ENCODE measurements at regions not wholly inside any gene's neighbourhood (a gene's known extent, or its start where the extent isn't known, plus 50 kb on each side); places are given as distances from the start of the nearest gene placed in this dataset.

DNA sequence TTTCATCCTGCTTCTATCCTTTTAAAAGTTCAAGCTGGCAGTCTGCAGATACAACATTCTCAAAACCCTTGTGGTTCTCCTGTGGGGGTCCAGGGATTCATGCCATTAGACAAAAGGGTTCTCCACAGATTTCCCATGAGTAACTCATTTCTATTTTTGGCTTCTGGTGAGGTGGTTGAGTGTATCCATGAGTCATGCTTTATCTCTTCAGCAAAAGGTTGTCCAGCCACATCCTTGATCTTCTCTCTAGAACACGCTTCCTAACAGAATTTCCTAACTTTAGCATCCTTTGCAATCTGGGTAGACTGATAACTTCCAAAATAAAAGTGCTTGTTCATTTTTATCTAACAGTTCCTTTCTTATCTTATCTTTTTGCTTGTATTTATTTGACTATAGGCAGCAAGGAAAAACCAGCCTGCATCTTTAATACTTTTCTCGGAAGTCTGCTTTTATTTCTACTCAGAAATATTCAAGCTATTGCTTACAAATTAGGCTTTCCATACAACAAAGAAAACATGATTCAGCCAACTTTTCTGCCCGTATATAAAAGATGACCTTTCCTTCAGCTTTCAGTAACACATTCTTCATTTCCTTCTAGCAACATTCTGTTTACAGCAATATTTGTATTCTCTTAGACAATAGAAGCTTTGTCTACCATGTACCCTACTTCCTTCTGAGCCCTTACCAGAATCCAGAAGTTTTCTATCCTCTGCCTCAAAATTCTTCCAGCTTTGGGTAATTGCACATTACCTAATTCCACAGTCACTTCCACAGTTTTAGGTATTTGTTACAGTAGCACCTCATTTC, 79.3 kb upstream of the IL6 start:
- no peak for DNase-seq
- TF ChIP-seq GATA1 (IDR thresholded peaks at IDR 0.05; ENCODE audit: low read depth, low read length): no peak
- TF ChIP-seq POLR2A (IDR thresholded peaks at IDR 0.05; ENCODE audit: low read length): no peak

DNA sequence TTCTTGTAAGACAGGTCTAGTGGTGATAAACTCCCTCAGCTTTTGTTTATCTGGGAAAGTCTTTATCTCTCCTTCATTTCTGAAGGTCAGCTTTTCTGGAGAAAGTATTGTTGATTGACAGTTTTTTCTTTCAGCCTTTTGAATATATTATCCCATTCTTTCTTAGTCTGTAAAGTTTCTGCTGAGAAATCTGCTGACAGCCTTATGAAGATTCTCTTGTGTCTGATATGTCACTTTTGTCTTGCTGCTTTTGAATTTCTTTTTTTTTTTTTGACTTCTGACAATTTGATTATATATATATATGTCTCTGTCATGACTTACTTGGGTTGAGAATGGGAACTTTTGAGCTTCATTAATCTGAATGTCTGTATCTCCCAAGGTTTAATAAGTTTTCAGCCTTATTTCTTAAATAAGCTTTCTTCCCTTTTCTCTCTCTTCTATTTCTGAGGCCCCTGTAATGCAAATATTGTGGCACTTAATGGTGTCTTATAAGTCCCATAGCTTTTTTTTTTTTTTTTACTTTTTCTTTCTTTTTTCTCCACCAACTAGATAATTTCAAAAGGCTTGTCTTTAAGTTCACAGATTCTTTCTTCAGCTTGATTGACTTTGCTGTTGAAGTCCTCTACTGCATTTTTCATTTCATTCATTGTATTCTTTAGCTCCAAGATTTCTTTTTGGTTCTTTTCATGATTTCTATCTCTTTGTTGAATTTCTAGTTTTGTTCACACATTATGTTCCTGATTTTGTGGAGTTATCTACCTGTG, 81.4 kb upstream of the IL6 start:
- no peak for TF ChIP-seq GATA1 (IDR thresholded peaks at IDR 0.05; ENCODE audit: low read depth, low read length)
- DNase-seq: no peak

DNA sequence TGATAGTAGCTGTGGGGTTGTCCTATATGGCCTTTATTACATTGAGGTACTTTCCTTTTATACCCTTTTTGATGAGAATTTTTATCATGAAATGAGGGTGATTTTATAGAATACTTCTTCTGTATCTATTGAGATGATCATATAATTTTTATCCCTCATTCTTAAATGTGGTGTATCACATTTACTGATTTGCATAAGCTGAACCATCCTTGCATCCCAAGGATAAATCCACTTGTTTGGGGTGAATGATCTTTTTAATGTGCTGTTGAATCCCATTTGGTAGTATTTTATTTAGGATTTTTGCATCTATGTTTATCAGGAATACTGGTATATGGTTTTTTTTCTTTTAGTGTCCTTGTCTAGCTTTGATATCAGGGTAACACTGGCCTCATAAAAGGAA, 84.5 kb upstream of the IL6 start:
- no peak for TF ChIP-seq POLR2A (IDR thresholded peaks at IDR 0.05; ENCODE audit: low read length)
- TF ChIP-seq GATA1 (IDR thresholded peaks at IDR 0.05; ENCODE audit: low read depth, low read length): no peak
- DNase-seq: no peak

DNA sequence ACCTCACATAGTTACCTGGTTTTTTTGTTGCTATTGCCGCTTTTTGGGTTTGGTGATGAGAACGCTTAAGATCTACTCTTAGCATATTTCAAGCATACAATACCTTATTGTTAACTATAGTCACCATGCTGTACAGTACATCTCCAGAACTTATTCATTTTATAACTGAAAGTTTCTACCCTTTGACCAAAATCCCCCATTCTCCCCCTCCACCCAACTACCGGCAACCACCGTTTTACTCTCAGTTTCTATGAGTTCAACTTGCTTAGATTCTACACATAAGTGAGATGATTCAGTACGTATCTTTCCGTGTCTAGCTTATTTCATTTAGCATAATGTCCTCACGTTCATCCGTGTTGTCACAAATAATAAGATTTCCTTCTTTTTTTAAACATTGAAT, 86.7 kb upstream of the IL6 start:
- DNase-seq: no peak
- TF ChIP-seq POLR2A (IDR thresholded peaks at IDR 0.05; ENCODE audit: low read length) (no peak), GATA1 (IDR thresholded peaks at IDR 0.05; ENCODE audit: low read depth, low read length) (no peak)

DNA sequence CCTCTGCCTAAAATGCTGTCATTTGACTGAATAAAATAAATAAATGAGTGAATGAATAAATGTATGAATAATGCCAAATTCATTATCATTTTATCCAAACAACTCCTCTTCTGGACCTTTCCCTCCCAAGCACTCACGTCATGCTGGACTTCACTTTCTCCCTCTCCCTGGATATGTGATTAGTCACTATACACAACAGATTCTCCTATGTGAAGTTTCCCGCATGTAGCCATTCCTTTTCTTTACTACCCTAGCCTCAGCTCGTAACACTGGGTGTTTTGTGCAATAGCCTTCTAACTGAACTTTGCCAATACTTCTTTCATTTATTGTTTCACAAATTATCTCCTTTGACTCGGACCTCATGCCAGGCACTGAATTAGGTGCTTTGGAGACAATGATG, 87.6 kb upstream of the IL6 start:
- no peak for TF ChIP-seq POLR2A (IDR thresholded peaks at IDR 0.05; ENCODE audit: low read length)
- no peak for TF ChIP-seq GATA1 (IDR thresholded peaks at IDR 0.05; ENCODE audit: low read depth, low read length)
- no peak for DNase-seq

DNA sequence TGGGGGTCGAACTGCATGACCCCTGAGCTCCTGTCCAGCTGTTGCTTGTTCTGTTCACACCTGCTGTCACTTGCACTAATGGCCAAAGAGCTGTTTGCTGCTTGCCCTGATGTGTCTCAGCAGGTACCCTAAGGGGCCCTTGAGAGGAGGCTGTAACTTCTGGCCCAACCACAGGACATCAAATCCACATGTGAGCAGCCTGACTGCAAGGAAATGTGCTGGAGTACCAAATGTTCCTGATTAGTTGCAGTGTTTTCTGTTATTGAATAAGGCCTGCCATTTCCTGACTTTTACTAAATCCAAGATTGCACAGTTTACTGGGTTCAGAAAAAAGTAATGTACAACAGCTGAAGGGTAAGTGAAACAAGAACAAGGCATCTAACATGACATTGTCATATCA, 91.7 kb upstream of the IL6 start:
- TF ChIP-seq GATA1 (IDR thresholded peaks at IDR 0.05; ENCODE audit: low read depth, low read length): no peak
- no peak for TF ChIP-seq POLR2A (IDR thresholded peaks at IDR 0.05; ENCODE audit: low read length)
- no peak for DNase-seq

DNA sequence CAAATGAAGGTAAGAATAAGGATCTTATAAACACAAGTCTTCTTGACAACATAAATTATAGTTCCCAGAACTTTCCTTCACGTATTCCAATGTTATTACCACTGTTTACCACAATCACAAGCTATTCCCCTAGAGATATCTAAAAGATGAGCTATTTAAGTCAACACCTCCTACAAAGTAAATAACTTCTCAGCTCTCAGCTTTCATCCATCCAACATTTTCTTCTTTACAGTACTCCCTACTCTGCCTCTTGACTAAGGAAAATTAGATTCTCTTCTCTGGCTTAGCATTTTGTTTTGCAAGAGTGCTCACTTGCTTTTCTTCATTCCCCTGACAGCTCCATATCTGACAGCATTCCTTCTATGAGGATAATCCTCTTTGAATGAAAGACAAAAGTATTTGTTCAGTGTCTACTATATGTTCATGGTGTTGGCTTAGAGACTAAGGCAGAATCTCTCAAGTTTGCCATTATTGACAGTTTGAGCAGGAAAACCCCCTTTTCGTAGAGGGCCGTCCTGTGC, 93.0 kb upstream of the IL6 start:
- TF ChIP-seq POLR2A (IDR thresholded peaks at IDR 0.05; ENCODE audit: low read length): no peak
- DNase-seq: no peak

DNA sequence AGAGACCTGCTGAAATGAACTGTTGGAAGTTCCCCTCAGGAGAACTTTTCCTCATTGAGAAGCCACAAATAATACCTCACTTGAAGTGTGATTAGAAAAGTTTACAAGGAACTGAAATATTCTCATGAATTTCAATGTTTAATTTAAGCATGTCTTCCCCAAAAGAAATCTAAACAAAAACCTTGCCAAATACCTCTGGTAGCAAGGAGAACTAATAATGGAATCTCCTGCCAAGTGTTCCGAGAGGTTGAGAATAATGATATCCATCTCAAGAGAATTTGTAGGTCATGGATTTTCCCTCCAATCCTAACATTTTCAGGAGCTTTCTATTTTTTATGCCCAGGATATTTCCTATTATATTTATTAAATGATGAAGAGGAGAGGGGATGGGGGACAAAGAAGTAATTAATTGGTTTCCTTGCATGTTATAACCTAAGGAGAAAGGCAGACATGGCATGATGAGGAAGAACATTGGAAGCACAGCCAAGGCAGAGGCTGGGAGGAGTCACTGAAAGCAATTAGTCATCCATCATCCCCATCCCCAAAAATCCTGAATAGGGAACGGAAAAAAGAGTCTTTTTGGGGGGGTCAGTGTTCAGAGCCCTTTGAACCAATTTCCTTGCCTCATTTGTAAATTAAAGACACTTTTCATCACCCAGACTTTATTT, 93.6 kb upstream of the IL6 start:
- DNase-seq: no peak
- TF ChIP-seq GATA1 (IDR thresholded peaks at IDR 0.05; ENCODE audit: low read depth, low read length): no peak
- TF ChIP-seq POLR2A (IDR thresholded peaks at IDR 0.05; ENCODE audit: low read length): no peak

DNA sequence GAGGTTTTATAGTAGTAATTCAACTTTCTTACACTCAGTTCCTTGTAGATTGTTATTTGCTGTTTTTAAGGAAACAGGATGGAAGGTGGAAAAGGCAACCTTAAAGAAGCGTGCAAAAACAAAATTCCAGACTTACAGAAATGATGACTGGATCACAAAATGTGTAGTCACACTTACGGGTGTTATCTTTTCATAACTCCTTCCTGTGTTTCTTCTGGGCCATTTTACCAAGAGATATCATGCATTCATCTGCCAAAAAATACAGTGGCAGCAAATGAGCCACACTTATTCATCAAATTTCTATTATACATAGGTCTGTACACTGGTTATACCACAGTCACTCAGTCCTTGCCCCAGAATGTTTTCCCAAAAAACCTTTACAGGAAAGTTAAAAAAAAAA, 94.3 kb upstream of the IL6 start:
- TF ChIP-seq GATA1 (IDR thresholded peaks at IDR 0.05; ENCODE audit: low read depth, low read length) (no peak), POLR2A (IDR thresholded peaks at IDR 0.05; ENCODE audit: low read length) (no peak)
- no peak for DNase-seq

DNA sequence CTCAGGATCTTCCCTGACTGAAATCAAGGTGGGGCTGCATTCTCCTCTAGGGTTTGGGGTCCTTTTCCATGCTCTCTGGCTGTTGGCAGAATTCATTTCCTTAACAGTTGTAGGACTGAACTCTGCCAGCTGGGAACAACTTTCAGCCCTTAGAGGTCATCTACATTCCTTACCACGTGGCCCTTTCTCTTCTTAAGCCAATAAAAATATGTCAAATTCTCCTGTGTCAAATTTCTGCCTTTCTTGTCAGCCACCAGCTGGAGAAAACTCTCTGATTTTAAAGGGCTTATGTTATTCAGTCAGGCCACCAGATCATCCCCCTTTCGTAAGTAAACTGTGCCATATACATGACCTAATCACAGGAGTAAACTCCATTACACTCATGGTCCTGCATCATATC, 95.3 kb upstream of the IL6 start:
- TF ChIP-seq GATA1 (IDR thresholded peaks at IDR 0.05; ENCODE audit: low read depth, low read length) (no peak), POLR2A (IDR thresholded peaks at IDR 0.05; ENCODE audit: low read length) (no peak)

DNA sequence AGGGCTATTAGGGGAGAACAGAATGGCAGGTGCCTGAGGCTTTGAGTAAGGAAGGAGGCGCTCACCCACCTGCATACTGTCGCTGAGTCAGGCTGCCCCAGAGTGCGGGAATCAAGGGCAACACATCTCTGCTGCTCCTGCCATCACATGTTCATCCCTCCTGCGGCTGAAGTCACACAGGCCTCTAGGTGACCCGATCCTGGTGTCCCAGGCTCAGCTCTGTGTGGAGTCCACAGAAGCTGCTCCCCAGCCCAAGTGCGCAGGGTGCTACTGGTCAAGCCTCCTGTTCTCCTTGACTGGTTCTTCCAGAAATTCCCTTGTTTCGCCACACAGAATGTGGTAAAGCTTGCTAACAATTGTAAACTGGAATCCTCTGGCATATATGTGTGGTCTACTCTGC, 96.9 kb upstream of the IL6 start:
- no peak for TF ChIP-seq GATA1 (IDR thresholded peaks at IDR 0.05; ENCODE audit: low read depth, low read length)
- no peak for TF ChIP-seq POLR2A (IDR thresholded peaks at IDR 0.05; ENCODE audit: low read length)
- no peak for DNase-seq

More for the DNA sequence above, 95.3 kb upstream of the IL6 start:
- no peak for DNase-seq

DNA sequence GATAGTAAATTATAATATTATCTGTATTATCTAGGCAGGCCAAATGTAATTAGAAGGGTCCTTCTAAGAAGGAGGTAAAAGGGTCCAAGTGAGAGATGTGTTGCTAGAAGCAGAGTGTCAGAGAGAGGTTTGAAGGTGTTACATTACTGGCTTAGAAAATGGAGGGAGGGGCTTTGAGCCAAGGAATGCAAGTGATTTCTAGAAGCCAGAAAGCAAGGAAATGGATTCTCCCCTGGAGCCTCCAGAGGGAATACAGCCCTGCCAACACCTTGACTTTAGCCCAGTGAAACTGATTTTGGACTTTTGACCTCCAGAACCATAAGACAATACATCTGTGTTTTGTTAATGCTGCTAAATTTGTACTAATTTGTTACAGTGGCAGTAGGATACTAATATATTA, 97.9 kb upstream of the IL6 start:
- TF ChIP-seq GATA1 (IDR thresholded peaks at IDR 0.05; ENCODE audit: low read depth, low read length) (no peak), POLR2A (IDR thresholded peaks at IDR 0.05; ENCODE audit: low read length) (no peak)
- DNase-seq: no peak

DNA sequence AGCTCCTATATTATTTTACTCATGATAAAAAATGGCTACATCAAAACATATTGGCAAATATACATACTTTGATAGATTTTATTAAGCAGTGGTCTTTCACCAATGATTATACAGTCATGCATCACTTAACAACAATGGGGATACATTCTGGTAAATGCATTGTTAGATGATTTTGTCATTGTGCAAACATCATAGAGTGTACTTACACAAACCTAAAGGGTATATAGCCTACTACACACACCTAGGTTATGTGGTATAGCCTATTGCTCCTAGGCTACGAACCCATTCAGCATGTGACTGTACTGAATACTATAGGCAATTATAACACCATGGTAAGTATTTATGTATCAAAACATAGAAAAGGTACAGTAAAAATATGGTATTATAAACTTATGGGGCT, 98.9 kb upstream of the IL6 start:
- DNase-seq: no peak
- TF ChIP-seq POLR2A (IDR thresholded peaks at IDR 0.05; ENCODE audit: low read length): no peak
- no peak for TF ChIP-seq GATA1 (IDR thresholded peaks at IDR 0.05; ENCODE audit: low read depth, low read length)

DNA sequence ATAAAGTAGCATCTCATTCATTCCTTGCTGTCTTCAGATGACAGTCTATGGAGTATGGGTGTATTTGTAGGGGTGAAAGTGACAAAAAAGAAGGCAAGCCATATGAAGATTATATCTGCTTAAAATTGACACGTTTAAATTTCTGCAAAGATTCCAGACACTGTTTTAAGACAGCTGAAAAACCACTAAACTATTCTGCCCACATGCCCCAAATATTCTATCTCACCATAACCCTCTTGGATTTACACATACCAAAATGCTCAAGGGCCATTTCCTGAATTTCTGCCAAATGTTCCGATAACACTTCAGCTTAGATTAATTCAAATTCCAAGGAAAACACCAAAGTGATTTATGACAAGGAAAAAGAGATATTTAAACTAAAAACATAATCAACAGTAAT, 99.9 kb upstream of the IL6 start:
- TF ChIP-seq GATA1 (IDR thresholded peaks at IDR 0.05; ENCODE audit: low read depth, low read length): no peak
- TF ChIP-seq POLR2A (IDR thresholded peaks at IDR 0.05; ENCODE audit: low read length): no peak
- no peak for DNase-seq
